HG02610 (cell line): ENCODE measurements at regions not wholly inside any gene's neighbourhood (a gene's known extent, or its start where the extent isn't known, plus 50 kb on each side); places are given as distances from the start of the nearest gene placed in this dataset.

ENCODE experiments used
- ATAC-seq: cut with Tn5 transposase; IDR thresholded peaks from one replicate; pipeline ENCODE4 v1.9.1; 2021; ENCODE audit warnings: mild to moderate bottlenecking, moderate library complexity; ENCODE audit not compliant: unreplicated experiment

DNA sequence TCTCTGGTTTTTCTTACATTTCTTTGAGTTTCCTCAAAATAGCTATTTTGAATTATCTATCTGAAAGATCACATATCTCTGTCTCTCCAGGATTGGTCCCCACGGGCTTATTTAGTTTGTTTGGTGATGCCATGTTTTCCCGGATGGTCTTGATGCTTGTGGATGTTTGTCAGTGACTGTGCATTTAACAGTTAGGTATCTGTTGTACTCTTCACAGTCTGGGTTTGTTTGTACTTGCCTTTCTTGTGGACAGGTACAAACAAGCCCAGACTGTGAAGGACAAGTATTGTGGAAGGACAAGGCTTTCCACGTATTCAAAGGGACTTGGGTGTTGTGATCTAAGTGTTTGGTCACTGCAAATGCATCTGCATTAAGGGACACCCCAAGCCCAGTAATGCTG is 49.9 kb upstream of the TOP1 start:
- ATAC-seq = no peak
